ENCODE measurements at regions not wholly inside any gene's neighbourhood (a gene's known extent, or its start where the extent isn't known, plus 50 kb on each side); places are given as distances from the start of the nearest gene placed in this dataset.

GRCh38 chr18:37712776-37713175 lies 147.2 kb upstream of the CELF4 start:
- no peak for DNase-seq
- Histone ChIP-seq H3K9ac (ENCODE audit: low read length) (no peak overlapping the region), H3K79me2 (ENCODE audit: low read length) (no peaks in the 10 kb centered on the region)

GRCh38 chr18:37711766-37712505 lies 146.3 kb upstream of the CELF4 start:
- H3K36me3 ChIP-seq (ENCODE audit: insufficient read depth, low read length): no peaks in the 10 kb centered on the region
- no peaks in the 10 kb centered on the region for H3K79me2 ChIP-seq (ENCODE audit: low read length)
- H2AFZ ChIP-seq (ENCODE audit: low read length): no peak overlapping the region
- no peak overlapping the region for H3K27ac ChIP-seq (ENCODE audit: low read length)
- H3K9ac ChIP-seq (ENCODE audit: low read length): no peak overlapping the region
- H3K4me2 ChIP-seq (ENCODE audit: low read depth, low read length, poor library complexity, severe bottlenecking): no peak overlapping the region
- H3K4me3 ChIP-seq (ENCODE audit: low read length): no peak overlapping the region
- DNase-seq: no peak
- H3K9me3 ChIP-seq (ENCODE audit: low read length): no peaks in the 10 kb centered on the region
- no peaks in the 10 kb centered on the region for H3K27me3 ChIP-seq (ENCODE audit: low read length)
- no peaks in the 10 kb centered on the region for H4K20me1 ChIP-seq (ENCODE audit: insufficient read depth, low read depth, low read length)
- 0 out of 2 replicates have a peak, but pooled peaks cover 4% of the 10 kb centered on the region for H3K9me2 ChIP-seq (replicated peaks; ENCODE audit: insufficient read depth, low read length)
- H3K4me1 ChIP-seq (ENCODE audit: low read length): no peaks in the 10 kb centered on the region

More at GRCh38 chr18:37712776-37713175, 147.2 kb upstream of the CELF4 start:
- H3K9me3 ChIP-seq (ENCODE audit: low read length): no peaks in the 10 kb centered on the region
- H4K20me1 ChIP-seq (ENCODE audit: insufficient read depth, low read depth, low read length): no peaks in the 10 kb centered on the region
- no peak overlapping the region for H2AFZ ChIP-seq (ENCODE audit: low read length)
- H3K36me3 ChIP-seq (ENCODE audit: insufficient read depth, low read length): no peaks in the 10 kb centered on the region
- H3K4me3 ChIP-seq (ENCODE audit: low read length): no peak overlapping the region
- H3K27ac ChIP-seq (ENCODE audit: low read length): no peak overlapping the region
- 0 out of 2 replicates have a peak, but pooled peaks cover 4% of the 10 kb centered on the region for H3K9me2 ChIP-seq (replicated peaks; ENCODE audit: insufficient read depth, low read length)
- no peaks in the 10 kb centered on the region for H3K27me3 ChIP-seq (ENCODE audit: low read length)
- H3K4me2 ChIP-seq (ENCODE audit: low read depth, low read length, poor library complexity, severe bottlenecking): no peak overlapping the region
- H3K4me1 ChIP-seq (ENCODE audit: low read length): no peaks in the 10 kb centered on the region

GRCh38 chr18:37710726-37711125 lies 145.1 kb upstream of the CELF4 start:
- Histone ChIP-seq H3K9ac (ENCODE audit: low read length) (no peak overlapping the region), H3K4me3 (ENCODE audit: low read length) (no peak overlapping the region), H4K20me1 (ENCODE audit: insufficient read depth, low read depth, low read length) (no peaks in the 10 kb centered on the region), H3K27me3 (ENCODE audit: low read length) (no peaks in the 10 kb centered on the region), H3K9me3 (ENCODE audit: low read length) (no peaks in the 10 kb centered on the region), H3K79me2 (ENCODE audit: low read length) (no peaks in the 10 kb centered on the region), H3K36me3 (ENCODE audit: insufficient read depth, low read length) (no peaks in the 10 kb centered on the region), H3K4me1 (ENCODE audit: low read length) (no peaks in the 10 kb centered on the region), H2AFZ (ENCODE audit: low read length) (no peak overlapping the region), H3K4me2 (ENCODE audit: low read depth, low read length, poor library complexity, severe bottlenecking) (no peak overlapping the region), H3K9me2 (replicated peaks; ENCODE audit: insufficient read depth, low read length) (no peaks in the 10 kb centered on the region), H3K27ac (ENCODE audit: low read length) (no peak overlapping the region)
- no peak for DNase-seq

DNA sequence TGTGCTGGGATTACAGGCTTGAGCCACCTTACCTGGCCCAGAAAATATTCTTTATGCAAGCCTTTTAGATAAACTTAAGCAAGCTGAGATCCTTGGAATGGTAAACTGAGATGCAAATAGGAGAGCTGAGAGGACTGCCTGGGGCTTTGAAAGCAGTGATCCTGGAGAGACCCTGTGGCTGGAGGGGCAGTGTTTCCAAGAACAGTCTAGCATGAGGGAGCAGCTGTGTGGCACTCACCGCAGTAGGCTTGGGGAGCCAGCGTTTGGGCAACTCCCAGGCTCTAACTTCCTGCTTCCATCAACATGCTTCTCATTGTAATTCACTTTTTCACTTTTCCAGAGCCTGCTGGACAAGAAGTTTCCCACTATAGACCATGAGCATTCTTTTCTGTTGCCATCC lies 144.1 kb upstream of the CELF4 start:
- Histone ChIP-seq H3K9me2 (replicated peaks; ENCODE audit: insufficient read depth, low read length) (no peaks in the 10 kb centered on the region), H3K4me1 (ENCODE audit: low read length) (no peaks in the 10 kb centered on the region), H3K79me2 (ENCODE audit: low read length) (no peaks in the 10 kb centered on the region), H3K9ac (ENCODE audit: low read length) (no peak overlapping the region), H3K27me3 (ENCODE audit: low read length) (no peaks in the 10 kb centered on the region), H2AFZ (ENCODE audit: low read length) (no peak overlapping the region), H3K36me3 (ENCODE audit: insufficient read depth, low read length) (no peaks in the 10 kb centered on the region), H3K4me3 (ENCODE audit: low read length) (no peak overlapping the region), H3K27ac (ENCODE audit: low read length) (no peak overlapping the region), H4K20me1 (ENCODE audit: insufficient read depth, low read depth, low read length) (no peaks in the 10 kb centered on the region), H3K4me2 (ENCODE audit: low read depth, low read length, poor library complexity, severe bottlenecking) (no peak overlapping the region), H3K9me3 (ENCODE audit: low read length) (no peaks in the 10 kb centered on the region)
- no peak for DNase-seq

DNA sequence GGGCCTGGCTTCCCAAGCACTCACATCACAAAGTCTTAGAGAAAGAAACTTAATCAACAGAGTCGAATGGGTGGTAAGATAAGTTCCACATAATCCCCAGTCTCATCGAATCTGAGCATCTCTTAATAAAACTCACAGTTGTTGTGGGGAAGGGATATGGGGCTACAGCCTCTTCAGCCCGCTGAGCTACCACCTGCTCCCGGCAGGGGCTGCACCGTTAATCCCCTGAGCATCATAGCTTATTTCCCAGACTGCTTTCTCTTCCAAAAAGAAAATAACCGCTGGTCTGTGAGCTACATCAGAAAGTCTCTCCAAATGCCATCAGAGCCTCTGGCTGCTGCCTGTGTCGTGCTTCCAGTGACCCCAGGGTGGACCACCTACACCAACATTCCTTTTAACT lies 139.4 kb upstream of the CELF4 start:
- no peaks in the 10 kb centered on the region for H3K27me3 ChIP-seq (ENCODE audit: low read length)
- no peaks in the 10 kb centered on the region for H3K4me1 ChIP-seq (ENCODE audit: low read length)
- no peaks in the 10 kb centered on the region for H4K20me1 ChIP-seq (ENCODE audit: insufficient read depth, low read depth, low read length)
- H3K4me3 ChIP-seq (ENCODE audit: low read length): no peak overlapping the region
- no peak overlapping the region for H3K4me2 ChIP-seq (ENCODE audit: low read depth, low read length, poor library complexity, severe bottlenecking)
- no peak overlapping the region for H2AFZ ChIP-seq (ENCODE audit: low read length)
- H3K9me2 ChIP-seq (replicated peaks; ENCODE audit: insufficient read depth, low read length): no peaks in the 10 kb centered on the region
- H3K36me3 ChIP-seq (ENCODE audit: insufficient read depth, low read length): no peaks in the 10 kb centered on the region
- H3K27ac ChIP-seq (ENCODE audit: low read length): no peak overlapping the region
- DNase-seq: no peak
- H3K79me2 ChIP-seq (ENCODE audit: low read length): no peaks in the 10 kb centered on the region
- H3K9ac ChIP-seq (ENCODE audit: low read length): no peak overlapping the region
- H3K9me3 ChIP-seq (ENCODE audit: low read length): no peaks in the 10 kb centered on the region

DNA sequence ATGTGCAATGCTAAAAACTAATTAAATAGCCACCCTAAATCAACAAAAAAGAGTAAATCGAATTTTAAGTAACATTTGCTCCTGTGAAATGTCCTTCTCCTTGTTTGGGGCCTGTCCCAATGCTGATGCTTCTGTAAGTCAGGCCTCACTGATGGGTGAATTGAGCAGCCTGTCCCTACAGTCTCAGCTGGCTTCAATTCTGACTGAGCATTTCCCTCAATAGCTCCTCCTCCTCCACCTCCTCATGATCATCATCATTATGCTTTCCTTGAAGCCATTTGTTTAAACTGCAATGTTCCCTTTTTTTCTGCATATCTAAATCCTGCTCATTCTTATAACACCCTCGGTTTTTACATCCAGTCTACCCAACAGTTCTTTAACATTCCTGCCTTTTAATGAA lies 137.2 kb upstream of the CELF4 start:
- Histone ChIP-seq H3K4me3 (ENCODE audit: low read length) (no peak overlapping the region), H3K4me2 (ENCODE audit: low read depth, low read length, poor library complexity, severe bottlenecking) (no peak overlapping the region), H3K9me2 (replicated peaks; ENCODE audit: insufficient read depth, low read length) (no peaks in the 10 kb centered on the region), H4K20me1 (ENCODE audit: insufficient read depth, low read depth, low read length) (no peaks in the 10 kb centered on the region), H3K27me3 (ENCODE audit: low read length) (no peaks in the 10 kb centered on the region), H3K27ac (ENCODE audit: low read length) (no peak overlapping the region), H3K79me2 (ENCODE audit: low read length) (no peaks in the 10 kb centered on the region), H3K9ac (ENCODE audit: low read length) (no peak overlapping the region), H2AFZ (ENCODE audit: low read length) (no peak overlapping the region), H3K9me3 (ENCODE audit: low read length) (no peaks in the 10 kb centered on the region), H3K36me3 (ENCODE audit: insufficient read depth, low read length) (no peaks in the 10 kb centered on the region), H3K4me1 (ENCODE audit: low read length) (no peaks in the 10 kb centered on the region)
- DNase-seq: no peak

- DNase-seq: peak; percentile 43
- H3K4me2 ChIP-seq (ENCODE audit: low read depth, low read length, poor library complexity, severe bottlenecking): no peak overlapping the region
- no peaks in the 10 kb centered on the region for H3K9me3 ChIP-seq (ENCODE audit: low read length)
- H3K36me3 ChIP-seq (ENCODE audit: insufficient read depth, low read length): no peaks in the 10 kb centered on the region
- H4K20me1 ChIP-seq (ENCODE audit: insufficient read depth, low read depth, low read length): no peaks in the 10 kb centered on the region
- no peaks in the 10 kb centered on the region for H3K4me1 ChIP-seq (ENCODE audit: low read length)
- H3K9me2 ChIP-seq (replicated peaks; ENCODE audit: insufficient read depth, low read length): no peaks in the 10 kb centered on the region
- H3K4me3 ChIP-seq (ENCODE audit: low read length): no peak overlapping the region
- H3K9ac ChIP-seq (ENCODE audit: low read length): no peak overlapping the region
- no peaks in the 10 kb centered on the region for H3K27me3 ChIP-seq (ENCODE audit: low read length)
- H3K79me2 ChIP-seq (ENCODE audit: low read length): no peaks in the 10 kb centered on the region
- H2AFZ ChIP-seq (ENCODE audit: low read length): no peak overlapping the region
- no peak overlapping the region for H3K27ac ChIP-seq (ENCODE audit: low read length)
These were observed 136.4 kb upstream of the CELF4 start for GRCh38 chr18:37701967-37702366.

- Histone ChIP-seq H2AFZ (ENCODE audit: low read length) (no peak overlapping the region), H3K9me3 (ENCODE audit: low read length) (no peaks in the 10 kb centered on the region), H3K27ac (ENCODE audit: low read length) (no peak overlapping the region), H3K36me3 (ENCODE audit: insufficient read depth, low read length) (no peaks in the 10 kb centered on the region), H3K27me3 (ENCODE audit: low read length) (no peaks in the 10 kb centered on the region), H3K79me2 (ENCODE audit: low read length) (no peaks in the 10 kb centered on the region), H4K20me1 (ENCODE audit: insufficient read depth, low read depth, low read length) (no peaks in the 10 kb centered on the region), H3K4me1 (ENCODE audit: low read length) (no peaks in the 10 kb centered on the region), H3K9ac (ENCODE audit: low read length) (no peak overlapping the region), H3K9me2 (replicated peaks; ENCODE audit: insufficient read depth, low read length) (no peaks in the 10 kb centered on the region), H3K4me3 (ENCODE audit: low read length) (no peak overlapping the region), H3K4me2 (ENCODE audit: low read depth, low read length, poor library complexity, severe bottlenecking) (no peak overlapping the region)
- DNase-seq: no peak
These were observed 133.0 kb upstream of the CELF4 start for GRCh38 chr18:37698508-37699040.

Measured in Karpas-422 (cell line).